HG03439 (cell line): ENCODE measurements at regions not wholly inside any gene's neighbourhood (a gene's known extent, or its start where the extent isn't known, plus 50 kb on each side); places are given as distances from the start of the nearest gene placed in this dataset.

ENCODE experiments used
- ATAC-seq: cut with Tn5 transposase; IDR thresholded peaks from one replicate; pipeline ENCODE4 v1.9.1; 2021; ENCODE audit warnings: mild to moderate bottlenecking, moderate library complexity; ENCODE audit not compliant: unreplicated experiment

GRCh38 chr13:22210134-22210930, 539.5 kb downstream of the FGF9 start:
- no peak for ATAC-seq

GRCh38 chr13:22211876-22212275, 541.0 kb downstream of the FGF9 start:
- no peak for ATAC-seq

GRCh38 chr13:22212576-22212975, 541.7 kb downstream of the FGF9 start:
- ATAC-seq: no peak

DNA sequence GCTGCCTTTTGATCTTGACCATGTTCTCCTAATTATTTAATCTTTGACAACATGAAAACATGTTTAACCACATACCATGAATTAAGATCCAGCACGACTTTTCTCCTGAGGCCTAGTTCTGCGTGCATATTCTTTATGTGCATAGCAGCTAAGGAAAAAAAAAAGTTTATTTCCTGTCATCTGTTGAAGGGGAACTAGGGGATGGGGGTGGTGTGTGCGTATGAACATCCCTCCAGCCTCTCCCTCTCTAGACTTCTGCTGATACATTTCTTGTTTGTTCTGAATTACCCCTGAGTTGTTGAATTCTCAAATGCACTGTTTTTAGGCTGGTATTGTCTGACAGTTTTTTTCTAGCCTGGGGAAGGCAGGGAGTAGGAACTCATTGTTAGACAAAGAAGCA, 543.3 kb downstream of the FGF9 start:
- no peak for ATAC-seq

GRCh38 chr13:22218797-22219196, 547.9 kb downstream of the FGF9 start:
- ATAC-seq: no peak

- no peak for ATAC-seq
Observed at GRCh38 chr13:22219709-22220108, 548.8 kb downstream of the FGF9 start.

DNA sequence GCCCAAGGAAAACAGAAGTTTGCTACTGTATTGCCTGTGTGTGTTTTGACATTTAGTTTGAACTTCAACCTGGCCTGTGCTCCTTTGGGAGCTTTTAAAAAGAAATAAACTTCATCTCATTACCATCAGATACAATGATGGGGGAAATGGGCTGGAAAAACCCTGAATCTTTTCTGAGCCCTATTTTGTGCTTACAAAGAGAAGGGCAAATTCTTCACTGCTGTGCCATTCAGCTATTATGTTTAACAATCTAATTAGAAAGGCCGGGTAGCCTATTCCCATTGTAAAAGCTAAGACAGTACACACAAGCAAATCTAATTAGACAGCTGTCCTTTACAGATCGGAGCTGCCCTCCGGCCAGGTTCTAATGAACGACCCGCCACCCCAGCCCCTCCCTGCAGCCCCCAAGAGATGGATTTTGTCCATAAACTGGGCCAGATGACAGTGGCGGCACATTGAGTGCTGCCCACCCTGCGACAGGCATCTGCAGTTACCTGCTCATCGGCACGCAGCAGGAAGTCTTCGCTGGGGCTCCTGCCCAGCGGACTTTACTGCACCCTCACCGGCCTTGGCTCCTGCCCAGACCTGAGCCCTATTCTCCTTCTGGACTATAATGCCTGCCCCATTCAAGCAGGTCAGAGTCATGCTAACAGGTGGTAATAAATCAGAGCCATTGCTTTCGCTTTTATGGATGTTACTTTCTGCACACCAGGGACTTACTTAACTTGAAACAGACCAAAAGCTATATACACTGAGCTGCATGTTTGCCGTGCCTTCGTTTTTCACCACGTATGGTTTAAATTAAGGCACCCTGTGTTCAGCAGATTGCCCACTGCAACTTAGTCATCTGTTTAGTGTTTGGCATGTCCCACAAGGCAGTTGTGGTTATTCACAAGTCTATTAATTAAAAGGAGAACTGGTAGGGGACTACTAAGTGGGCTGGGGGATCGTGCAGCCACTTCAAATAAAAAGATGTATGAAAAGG, 549.6 kb downstream of the FGF9 start:
- ATAC-seq: no peak

DNA sequence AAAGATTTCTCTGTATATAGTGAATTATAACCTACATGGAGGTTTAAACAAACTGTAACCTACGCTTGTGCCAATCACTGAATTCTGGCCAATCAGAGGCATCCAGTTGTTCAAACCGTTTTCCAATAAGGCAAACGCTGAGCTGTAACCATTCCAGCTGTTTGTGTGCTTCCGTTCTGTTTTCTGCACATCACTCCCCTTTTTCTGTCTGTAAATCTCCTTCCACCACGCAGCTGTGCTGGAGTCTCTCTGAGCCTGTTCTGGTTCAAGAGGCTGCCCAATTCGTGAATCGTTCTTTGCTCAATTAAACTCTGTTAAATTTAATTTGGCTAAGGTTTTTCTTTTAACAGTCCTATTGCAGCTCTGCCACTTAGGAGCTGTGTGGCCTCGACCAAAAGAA, 552.5 kb downstream of the FGF9 start:
- ATAC-seq: no peak

GRCh38 chr13:22226086-22226485, 555.2 kb downstream of the FGF9 start:
- no peak for ATAC-seq

DNA sequence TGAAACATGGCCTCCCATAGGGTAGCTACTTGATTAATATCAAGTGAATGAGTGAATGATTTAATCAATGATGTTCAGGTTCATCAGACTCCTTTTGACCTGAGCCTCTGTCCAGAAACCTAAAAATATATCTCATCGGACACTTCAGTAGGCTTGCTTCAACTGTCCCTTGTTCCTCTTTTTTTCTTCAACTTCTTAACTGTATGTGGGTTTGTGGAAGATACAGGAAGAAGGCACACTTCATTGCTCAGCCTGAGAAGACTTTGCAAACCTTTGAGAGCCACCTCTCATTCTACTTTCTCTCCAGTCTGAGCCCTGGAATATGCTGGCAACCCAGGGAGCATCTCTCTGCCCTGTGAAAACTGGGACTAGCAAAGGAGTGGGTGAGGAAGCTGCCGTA, 557.0 kb downstream of the FGF9 start:
- no peak for ATAC-seq

DNA sequence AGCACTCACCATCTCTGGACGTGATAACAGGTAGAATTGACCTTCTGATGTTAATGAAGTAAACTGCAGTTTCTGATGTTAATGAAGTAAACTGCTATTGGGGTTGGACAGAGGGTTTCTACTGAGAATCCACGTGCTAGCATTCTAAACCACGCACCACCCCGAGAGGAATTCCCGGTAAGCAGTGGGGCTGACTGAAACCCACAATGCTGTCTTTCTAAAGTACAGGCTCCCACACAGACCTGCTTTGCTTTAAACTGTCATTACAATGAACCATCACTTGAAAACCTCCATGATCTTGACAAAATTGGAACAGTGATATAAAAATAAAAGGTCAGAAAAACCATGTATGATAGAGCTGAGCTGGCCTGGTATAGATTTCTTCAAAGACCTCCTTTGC, 559.0 kb downstream of the FGF9 start:
- no peak for ATAC-seq

DNA sequence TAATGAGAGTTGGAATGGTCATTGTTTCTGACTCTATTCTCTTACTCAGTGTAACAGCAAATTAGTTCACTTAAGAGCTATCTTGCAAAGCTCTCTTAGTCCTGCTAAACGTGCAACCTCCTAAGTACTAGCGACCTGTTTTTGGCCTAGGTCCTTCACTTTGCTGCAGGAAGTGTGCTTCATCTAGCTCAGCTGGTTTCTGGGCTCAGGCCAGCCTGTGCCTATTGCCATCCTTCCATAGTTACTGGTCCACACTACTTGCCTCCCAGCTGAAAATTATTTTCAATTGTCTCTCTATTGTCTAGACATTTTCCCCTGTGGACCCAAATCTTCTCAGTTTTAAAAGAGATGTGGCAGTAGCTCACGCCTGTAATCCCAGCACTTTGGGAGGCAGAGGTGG, 561.3 kb downstream of the FGF9 start:
- ATAC-seq: no peak

- ATAC-seq: no peak
Observed at GRCh38 chr13:22235285-22235949, 564.5 kb downstream of the FGF9 start.

GRCh38 chr13:22235950-22236290, 565.0 kb downstream of the FGF9 start:
- ATAC-seq: no peak

- no peak for ATAC-seq
Observed at GRCh38 chr13:22238269-22238668, 567.4 kb downstream of the FGF9 start.

GRCh38 chr13:22240716-22241115, 569.8 kb downstream of the FGF9 start:
- ATAC-seq: no peak

GRCh38 chr13:22243469-22244163, 572.7 kb downstream of the FGF9 start:
- ATAC-seq: no peak

- ATAC-seq: no peak
Observed at GRCh38 chr13:22252281-22252830, 581.5 kb downstream of the FGF9 start.

DNA sequence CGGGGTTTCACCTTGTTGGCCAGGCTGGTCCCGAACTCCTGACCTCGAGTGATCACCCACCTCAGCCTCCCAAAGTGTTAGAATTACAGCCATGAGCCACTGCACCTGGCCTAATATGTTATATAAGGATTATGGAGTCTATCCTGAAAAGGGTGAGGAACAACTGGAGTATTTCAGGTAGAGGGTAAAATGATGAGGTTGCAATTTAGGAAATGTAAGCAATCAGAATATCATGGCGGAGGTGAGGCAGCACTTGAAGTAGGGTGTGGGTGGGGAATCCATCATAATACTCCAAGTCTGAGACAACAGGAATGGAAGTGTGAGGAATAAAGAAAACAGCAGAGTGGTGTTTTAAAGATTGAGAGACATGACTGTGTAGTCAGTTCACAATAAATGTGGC, 582.2 kb downstream of the FGF9 start:
- no peak for ATAC-seq

- no peak for ATAC-seq
Observed at GRCh38 chr13:22256111-22256639, 585.3 kb downstream of the FGF9 start.
